ENCODE measurements at regions not wholly inside any gene's neighbourhood (a gene's known extent, or its start where the extent isn't known, plus 50 kb on each side); places are given as distances from the start of the nearest gene placed in this dataset.
"Not testable (repeated sequence)": the region's sequence is repeated elsewhere in the genome, so short reads cannot be mapped to it uniquely, and the experiment has no call there.

GRCh38 chr9:3773362-3774060 is 247.7 kb upstream of the RFX3 start:
- DNase-seq: no peak

- DNase-seq: no peak
Observed at GRCh38 chr9:3769646-3770045, 243.8 kb upstream of the RFX3 start.

GRCh38 chr9:3768712-3769457 is 243.1 kb upstream of the RFX3 start:
- no peak for DNase-seq

GRCh38 chr9:3768286-3768685 is 242.5 kb upstream of the RFX3 start:
- no peak for DNase-seq

- no peak for DNase-seq
Observed at GRCh38 chr9:3762076-3762475, 236.3 kb upstream of the RFX3 start.

GRCh38 chr9:3760031-3760430 is 234.2 kb upstream of the RFX3 start:
- no peak for DNase-seq

- DNase-seq: no peak
Observed at GRCh38 chr9:3758816-3759576, 233.2 kb upstream of the RFX3 start.

GRCh38 chr9:3756071-3756470 is 230.3 kb upstream of the RFX3 start:
- DNase-seq: peak; percentile 78

- DNase-seq: no peak
Observed at GRCh38 chr9:3751125-3751758, 225.4 kb upstream of the RFX3 start.

GRCh38 chr9:3750321-3750720 is 224.5 kb upstream of the RFX3 start:
- no peak for DNase-seq

- no peak for DNase-seq
Observed at GRCh38 chr9:3746296-3747275, 220.8 kb upstream of the RFX3 start.

GRCh38 chr9:3743901-3744413 is 218.2 kb upstream of the RFX3 start:
- no peak for DNase-seq

- DNase-seq: no peak
Observed at GRCh38 chr9:3742586-3742985, 216.8 kb upstream of the RFX3 start.

- DNase-seq: no peak
Observed at GRCh38 chr9:3741729-3742128, 215.9 kb upstream of the RFX3 start.

GRCh38 chr9:3740690-3741419 is 215.1 kb upstream of the RFX3 start:
- no peak for DNase-seq

- DNase-seq: no peak
Observed at GRCh38 chr9:3736161-3736560, 210.4 kb upstream of the RFX3 start.

- DNase-seq: no peak
Observed at GRCh38 chr9:3735251-3735650, 209.4 kb upstream of the RFX3 start.

- not testable (repeated sequence) for DNase-seq
Observed at GRCh38 chr9:3733527-3734262, 207.9 kb upstream of the RFX3 start.

- no peak for DNase-seq
Observed at GRCh38 chr9:3733039-3733408, 207.2 kb upstream of the RFX3 start.
